Pancreas (tissue), 10 donors: ENCODE measurements at regions not wholly inside any gene's neighbourhood (a gene's known extent, or its start where the extent isn't known, plus 50 kb on each side); places are given as distances from the start of the nearest gene placed in this dataset.

Experiments used
- ATAC-seq, 4 donors: fragments of 200-7000 bp; cut with Tn5 transposase; one replicate each; pipeline versions ENCODE4 v1.8.0 to v1.9.1; 2020; ENCODE audit warnings: mild to moderate bottlenecking in 4 of 4, moderate library complexity in 4 of 4
- DNase-seq, 6 donors: peaks; one replicate each; pipeline ENCODE4 v3.0.0-alpha.2; 2020
- FAIRE-seq: peaks from 2 replicates; lab custom pipeline; 2012; peaks lifted over from hg19 to GRCh38; lab: Jason Lieb, UNC
- H3K27ac ChIP-seq, 4 donors: fragments of 200-600 bp; sonication (generic); 1 replicate in 3 of 4; 2 replicates in 1 of 4; pipeline versions ENCODE4 v1.5.0 to v1.8.0; 2020
- H3K27me3 ChIP-seq, 4 donors: fragments of 200-600 bp; one replicate each; pipeline ENCODE4 v1.8.0; 2021
- H3K36me3 ChIP-seq, 3 donors: fragments of 200-600 bp; sonication (generic) in 1 of 3; one replicate each; pipeline versions ENCODE4 v1.5.0 to v1.8.0; 2020 to 2021
- H3K4me1 ChIP-seq, 3 donors: fragments of 200-600 bp; one replicate each; pipeline ENCODE4 v1.8.0; 2021
- H3K4me3 ChIP-seq, 4 donors: fragments of 200-600 bp; sonication (generic) in 2 of 4; one replicate each; pipeline versions ENCODE4 v1.5.0 to v1.8.0; 2020 to 2021
- H3K9me3 ChIP-seq, 4 donors: fragments of 200-600 bp; one replicate each; pipeline ENCODE4 v1.8.0; 2021
- WGBS, 2 donors: extraction: QIAGEN DNeasy Blood & Tissue Kit; methylation state at CpG; one replicate each; pipeline ENCODE4 v1.1.7; 2013; 5-methylcytosine and 5-hydroxymethylcytosine counted together
- intact Hi-C, 3 donors: fragments of 100-400 bp; cut with DNase I; formaldehyde crosslinking; loops; one replicate each; pipeline versions ENCODE4 v1.11.1 to v1.14.2; 2022
- TF ChIP-seq, protein P1 (sequence below), 4 donors: fragments of 200-600 bp; sonication (generic) in 3 of 4; IDR thresholded peaks; one replicate each; pipeline versions ENCODE4 v1.5.0 to v1.8.0; 2021; ENCODE audit warnings: antibody characterized with exemption in 4 of 4
- donor health status: healthy with polysubstance abuse.
- donor health status: DM: no; HTN: no; CAD: no; lungs with moderate emphysema.
- donor health status: DM: no; HTN: no; CAD: no.
- donor health status: control.
- donor health status: control.
- donor health status: Bipolar disorder and iron deficiency.
- donor health status: DM: yes; HTN: yes; CAD: no.
- donor health status: DM: no; HTN: no; CAD: no.
- donor health status: DM: no; HTN: no; CAD: no.
- donor health status: DM: yes; HTN: yes; CAD: no.

DNA sequence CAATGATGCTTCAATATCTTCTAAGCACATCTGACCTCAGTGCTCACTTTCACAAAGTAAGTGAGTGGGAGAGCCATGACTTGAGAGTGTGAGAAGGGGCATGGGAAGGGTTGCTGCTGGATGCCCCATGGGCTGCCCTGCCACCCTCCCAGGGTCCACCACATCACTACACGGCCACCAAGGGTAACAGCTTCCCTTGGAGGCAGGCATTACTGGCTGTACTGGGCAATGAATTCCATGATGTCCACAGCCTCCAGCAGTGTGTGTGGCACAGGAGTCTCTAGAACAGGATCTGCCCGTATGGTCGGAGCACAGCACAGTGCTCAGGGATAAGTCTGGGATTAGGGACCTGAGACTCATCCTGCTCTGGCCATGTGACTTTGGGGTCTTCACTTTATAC is 481.0 kb upstream of the MYT1L start:
- Histone ChIP-seq H3K27ac (no peak overlapping the region), H3K4me1 (no peaks in the 10 kb centered on the region), H3K4me3 (no peak overlapping the region), H3K9me3 (no peaks in the 10 kb centered on the region), H3K27me3 (no peaks in the 10 kb centered on the region), H3K36me3 (no peaks in the 10 kb centered on the region)
- no peak for FAIRE-seq
- ATAC-seq: no peak
- intact Hi-C loops: no loop called here
- TF ChIP-seq, protein P1, sequence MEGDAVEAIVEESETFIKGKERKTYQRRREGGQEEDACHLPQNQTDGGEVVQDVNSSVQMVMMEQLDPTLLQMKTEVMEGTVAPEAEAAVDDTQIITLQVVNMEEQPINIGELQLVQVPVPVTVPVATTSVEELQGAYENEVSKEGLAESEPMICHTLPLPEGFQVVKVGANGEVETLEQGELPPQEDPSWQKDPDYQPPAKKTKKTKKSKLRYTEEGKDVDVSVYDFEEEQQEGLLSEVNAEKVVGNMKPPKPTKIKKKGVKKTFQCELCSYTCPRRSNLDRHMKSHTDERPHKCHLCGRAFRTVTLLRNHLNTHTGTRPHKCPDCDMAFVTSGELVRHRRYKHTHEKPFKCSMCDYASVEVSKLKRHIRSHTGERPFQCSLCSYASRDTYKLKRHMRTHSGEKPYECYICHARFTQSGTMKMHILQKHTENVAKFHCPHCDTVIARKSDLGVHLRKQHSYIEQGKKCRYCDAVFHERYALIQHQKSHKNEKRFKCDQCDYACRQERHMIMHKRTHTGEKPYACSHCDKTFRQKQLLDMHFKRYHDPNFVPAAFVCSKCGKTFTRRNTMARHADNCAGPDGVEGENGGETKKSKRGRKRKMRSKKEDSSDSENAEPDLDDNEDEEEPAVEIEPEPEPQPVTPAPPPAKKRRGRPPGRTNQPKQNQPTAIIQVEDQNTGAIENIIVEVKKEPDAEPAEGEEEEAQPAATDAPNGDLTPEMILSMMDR (IDR thresholded peaks at IDR 0.05): no peak
- DNase-seq: no peak
- WGBS, 2 donors: 57 to 62% methylated on average over 3 of the region's 3 CpGs

DNA sequence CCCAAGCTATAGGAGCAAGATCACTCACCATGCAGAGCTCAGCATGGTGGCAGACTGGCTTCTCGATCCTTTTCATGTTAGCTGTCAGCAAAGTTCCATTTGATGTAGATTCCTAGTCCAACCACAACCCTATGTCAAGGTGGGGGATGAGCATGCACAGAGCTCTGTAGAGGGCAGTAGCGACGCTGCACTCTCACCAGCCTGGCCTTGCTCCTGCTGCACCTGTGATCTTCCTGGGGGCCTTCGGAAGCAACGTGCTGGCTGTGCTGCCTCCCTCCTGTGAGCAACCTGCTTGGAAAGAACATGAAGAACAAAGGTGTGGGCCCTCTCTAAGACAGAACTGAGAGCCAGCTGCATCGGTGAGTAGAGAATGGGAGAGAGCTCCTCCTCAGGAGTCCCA is 479.4 kb upstream of the MYT1L start:
- FAIRE-seq (no peak), DNase-seq (no peak), ATAC-seq (no peak)
- Histone ChIP-seq H3K9me3 (no peaks in the 10 kb centered on the region), H3K4me3 (no peak overlapping the region), H3K27ac (no peak overlapping the region), H3K36me3 (no peaks in the 10 kb centered on the region), H3K4me1 (no peaks in the 10 kb centered on the region), H3K27me3 (no peaks in the 10 kb centered on the region)
- intact Hi-C loops: no loop called here
- WGBS, 2 donors: 51 to 57% methylated on average over 6 of the region's 6 CpGs
- TF ChIP-seq, protein P1 (IDR thresholded peaks at IDR 0.05): no peak

DNA sequence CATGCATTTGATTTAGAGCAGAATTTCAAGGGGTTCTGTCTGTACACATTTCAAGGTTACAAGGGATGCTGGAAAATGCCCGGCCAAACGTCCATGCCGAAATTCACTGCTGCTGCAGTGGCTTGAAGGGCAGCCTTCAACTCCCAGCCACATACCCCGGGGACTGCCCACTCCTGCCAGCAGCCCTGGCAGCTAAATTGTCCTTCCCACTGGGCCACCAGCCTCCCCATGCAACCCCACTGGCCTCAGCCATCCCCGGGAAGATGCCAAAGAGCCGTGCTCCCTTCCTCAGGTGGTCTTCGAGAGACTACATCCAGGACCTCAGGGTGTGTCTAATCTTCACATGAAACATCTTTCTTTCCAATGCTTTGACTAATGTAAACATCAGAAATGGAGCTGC is 478.7 kb upstream of the MYT1L start:
- TF ChIP-seq, protein P1 (IDR thresholded peaks at IDR 0.05): no peak
- intact Hi-C loops: no loop called here
- 62 to 70% methylated on average over 7 of the region's 7 CpGs for WGBS, 2 donors

DNA sequence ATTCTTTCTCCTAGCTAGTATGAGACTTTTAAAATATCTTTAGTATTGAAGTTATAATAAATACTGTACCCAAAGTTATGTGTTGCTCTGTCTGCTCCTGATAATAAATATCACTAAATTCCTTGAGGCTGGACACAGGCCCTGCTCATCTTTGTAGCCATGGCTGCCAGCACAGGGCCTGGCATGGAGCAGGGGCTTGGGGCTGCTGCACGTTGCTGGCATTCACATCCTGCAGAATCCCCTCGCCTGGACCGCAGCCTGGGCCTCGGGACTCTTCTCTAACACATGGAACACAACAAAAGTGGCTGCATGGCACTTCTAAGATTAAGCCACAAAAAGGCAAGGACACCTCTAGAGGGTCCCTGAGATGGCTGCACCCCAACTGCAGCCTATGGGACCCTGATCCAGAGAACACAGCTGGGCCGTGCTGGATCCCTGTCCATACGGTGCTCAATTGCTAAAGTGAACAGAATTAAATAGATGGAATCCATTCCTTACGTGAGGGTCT is 477.5 kb upstream of the MYT1L start:
- DNase-seq (no peak), FAIRE-seq (no peak), ATAC-seq (no peak)
- H3K4me1 ChIP-seq: no peaks in the 10 kb centered on the region
- TF ChIP-seq, protein P1 (IDR thresholded peaks at IDR 0.05): no peak
- no peaks in the 10 kb centered on the region for H3K36me3 ChIP-seq
- no peaks in the 10 kb centered on the region for H3K9me3 ChIP-seq
- intact Hi-C loops: no loop called here
- no peak overlapping the region for H3K4me3 ChIP-seq
- 65 to 66% methylated on average over 7 of the region's 7 CpGs for WGBS, 2 donors
- no peak overlapping the region for H3K27ac ChIP-seq
- H3K27me3 ChIP-seq: no peaks in the 10 kb centered on the region

More for the DNA sequence above, 478.7 kb upstream of the MYT1L start:
- ATAC-seq: no peak
- Histone ChIP-seq H3K27me3 (no peaks in the 10 kb centered on the region), H3K9me3 (no peaks in the 10 kb centered on the region), H3K36me3 (no peaks in the 10 kb centered on the region), H3K4me1 (no peaks in the 10 kb centered on the region), H3K4me3 (no peak overlapping the region), H3K27ac (no peak overlapping the region)
- DNase-seq: no peak
- no peak for FAIRE-seq

DNA sequence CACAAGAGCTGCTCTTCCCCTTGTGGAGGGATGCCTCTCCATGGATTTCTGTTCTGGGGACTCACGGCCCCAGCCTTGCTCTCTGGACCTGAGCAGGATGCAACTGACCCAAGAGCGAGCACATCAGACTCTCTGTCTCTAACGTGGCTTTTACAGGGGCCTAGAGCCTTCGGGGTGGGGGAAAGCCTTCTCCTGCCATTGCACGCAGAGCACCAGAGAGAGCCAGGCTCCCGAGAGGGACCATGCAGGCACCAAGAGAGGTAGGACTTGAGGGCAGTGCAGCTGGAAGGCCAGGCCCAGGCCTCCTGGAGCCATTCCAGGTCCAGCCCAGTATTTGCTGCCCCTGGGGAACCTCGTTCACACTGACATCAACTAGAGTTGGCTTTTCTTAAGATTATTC is 475.6 kb upstream of the MYT1L start:
- intact Hi-C loops: no loop called here
- Histone ChIP-seq H3K9me3 (no peaks in the 10 kb centered on the region), H3K36me3 (no peaks in the 10 kb centered on the region), H3K4me3 (no peak overlapping the region), H3K27ac (no peak overlapping the region), H3K4me1 (no peaks in the 10 kb centered on the region), H3K27me3 (no peaks in the 10 kb centered on the region)
- TF ChIP-seq, protein P1 (IDR thresholded peaks at IDR 0.05): no peak
- no peak for ATAC-seq
- WGBS, 2 donors: 63 to 64% methylated on average over 7 of the region's 7 CpGs
- FAIRE-seq: no peak
- DNase-seq: no peak
